Stimulated activated CD4-positive, alpha-beta T cell treated with anti-CD3 and anti-CD28 coated beads, TNF-alpha, amount 100 ng/mL, for 4 hours (primary cell): ENCODE measurements at regions not wholly inside any gene's neighbourhood (a gene's known extent, or its start where the extent isn't known, plus 50 kb on each side); places are given as distances from the start of the nearest gene placed in this dataset.
"Not testable (repeated sequence)": the region's sequence is repeated elsewhere in the genome, so short reads cannot be mapped to it uniquely, and the experiment has no call there.

Experiments used
- DNase-seq, 3 experiments: peaks; one replicate each; pipeline ENCODE4 v3.0.0-alpha.2; 2020; ENCODE audit warnings: low read depth in 3 of 3

DNA sequence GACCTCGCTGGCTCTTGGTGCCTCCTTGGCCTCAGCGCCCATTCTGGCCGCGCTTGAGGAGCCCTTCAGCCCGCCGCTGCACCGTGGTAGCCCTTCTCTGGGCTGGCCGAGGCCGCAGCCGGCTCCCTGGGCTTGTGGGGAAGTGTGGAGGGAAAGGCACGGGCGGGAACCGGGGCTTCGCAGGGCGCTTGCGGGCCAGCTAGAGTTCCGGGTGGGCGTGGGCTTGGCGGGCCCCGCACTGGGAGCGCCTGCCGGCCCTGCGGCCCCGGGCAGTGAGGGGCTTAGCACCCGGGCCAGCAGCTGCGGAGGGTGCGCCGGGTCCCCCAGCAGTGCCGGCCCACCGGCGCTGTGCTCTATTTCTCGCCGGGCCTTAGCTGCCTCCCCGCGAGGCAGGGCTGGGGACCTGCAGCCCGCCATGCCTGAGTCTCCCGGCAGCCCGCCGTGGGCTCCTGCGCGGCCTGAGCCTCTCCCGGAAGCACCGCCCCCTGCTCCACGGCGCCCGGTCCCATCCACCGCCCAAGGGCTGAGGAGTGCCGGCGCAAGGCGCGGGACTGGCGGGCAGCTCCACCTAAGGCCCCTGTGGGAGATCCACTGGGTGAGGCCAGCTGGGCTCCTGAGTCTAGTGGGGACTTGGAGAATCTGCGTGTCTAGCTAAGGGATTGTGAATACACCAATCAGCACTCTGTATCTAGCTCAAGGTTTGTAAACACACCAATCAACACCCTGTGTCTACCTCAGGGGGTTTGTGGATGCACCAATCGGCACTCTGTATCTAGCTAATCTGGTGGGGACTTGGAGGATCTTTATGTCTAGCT, 141.1 kb downstream of the SLCO4C1 start:
- DNase-seq: not testable (repeated sequence)

DNA sequence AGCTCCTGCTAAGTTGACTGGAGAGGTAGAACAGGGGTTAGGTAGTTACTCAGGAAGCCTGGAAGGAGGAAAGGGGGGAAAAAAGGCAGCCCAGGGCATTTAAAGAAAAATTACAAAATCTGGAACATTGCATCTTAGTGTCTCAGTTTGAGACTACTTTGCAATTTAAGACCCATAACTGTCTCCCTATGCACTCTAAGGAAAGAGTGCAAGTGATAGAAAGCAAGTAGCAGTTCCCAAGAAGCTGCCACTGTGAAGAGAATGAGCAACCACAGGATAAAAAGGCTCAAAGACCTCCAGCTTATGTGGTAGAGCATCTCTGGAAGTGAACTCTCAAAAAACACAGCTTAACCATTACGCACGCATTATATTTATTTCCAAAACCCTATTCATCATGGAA, 141.8 kb downstream of the SLCO4C1 start:
- no peak for DNase-seq

DNA sequence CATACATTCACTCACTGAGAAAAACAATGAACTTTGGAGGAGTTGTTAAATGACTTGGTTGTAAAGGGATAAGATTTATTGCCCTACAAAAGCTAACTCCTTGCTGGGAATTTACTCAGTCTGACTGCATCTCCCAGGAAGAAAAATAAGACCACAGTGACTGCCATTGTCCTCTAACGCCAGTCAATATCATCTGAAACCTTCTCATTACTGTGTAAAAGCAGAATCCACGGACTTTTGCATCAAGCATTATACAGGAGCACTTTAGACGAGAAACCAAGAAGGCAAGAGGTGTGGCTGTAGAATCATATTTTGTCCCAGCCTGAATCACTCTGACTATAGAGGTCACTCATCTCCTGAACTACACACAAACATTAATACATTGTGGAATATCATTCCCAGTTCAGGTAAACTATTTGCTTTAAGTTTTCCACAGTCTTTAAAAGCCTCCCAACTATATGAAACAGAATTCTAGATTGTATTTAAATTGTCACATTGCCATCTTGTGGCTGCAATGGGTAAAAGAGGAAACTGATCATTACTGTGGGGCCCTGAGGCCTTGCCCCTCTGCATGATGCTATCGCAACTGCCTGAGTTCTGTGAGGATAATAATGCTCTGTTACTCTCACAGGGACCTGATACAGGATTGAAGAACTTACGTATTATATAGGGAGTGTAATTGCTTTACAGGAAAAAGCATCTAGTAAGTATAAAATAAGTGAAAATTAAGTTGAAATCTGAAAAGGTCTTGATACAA, 142.9 kb downstream of the SLCO4C1 start:
- DNase-seq: no peak

DNA sequence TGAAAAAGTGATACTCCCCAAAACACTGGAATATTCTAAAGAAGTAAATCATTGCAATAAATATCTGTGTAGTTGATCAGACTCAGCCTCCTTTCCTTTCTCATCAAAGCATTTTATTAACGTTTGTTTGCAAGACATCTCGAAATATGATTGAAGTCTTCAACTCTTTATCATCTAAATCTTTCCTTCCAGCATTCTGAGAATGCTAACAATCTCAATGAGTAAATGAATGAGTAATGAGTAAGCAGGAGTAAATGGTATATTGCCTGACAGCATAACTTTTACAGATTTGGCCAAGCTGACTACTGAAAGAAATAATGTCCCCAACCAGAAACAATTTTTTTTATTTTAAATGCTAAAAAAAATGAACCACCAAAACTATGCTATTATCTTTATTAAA, 157.1 kb downstream of the SLCO4C1 start:
- DNase-seq: no peak

DNA sequence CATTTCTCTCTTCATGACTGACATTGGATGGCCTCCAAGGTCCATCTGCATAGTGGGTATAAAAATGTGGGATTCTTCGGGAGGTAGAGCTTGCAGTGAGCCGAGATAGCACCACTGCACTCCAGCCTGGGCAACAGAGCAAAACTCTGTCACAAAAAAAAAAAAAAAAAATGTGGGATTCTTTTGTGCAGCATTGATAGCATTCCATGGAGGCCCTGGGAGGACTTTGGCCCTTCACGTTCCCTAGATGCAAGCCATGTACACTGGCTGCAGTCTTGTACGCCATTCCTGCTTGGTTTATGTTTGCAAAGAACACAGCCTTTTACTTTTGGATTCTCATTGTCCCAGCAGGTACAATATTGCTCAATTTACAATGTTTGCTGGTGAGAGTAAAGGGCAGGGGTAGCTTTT, 157.8 kb downstream of the SLCO4C1 start:
- no peak for DNase-seq

DNA sequence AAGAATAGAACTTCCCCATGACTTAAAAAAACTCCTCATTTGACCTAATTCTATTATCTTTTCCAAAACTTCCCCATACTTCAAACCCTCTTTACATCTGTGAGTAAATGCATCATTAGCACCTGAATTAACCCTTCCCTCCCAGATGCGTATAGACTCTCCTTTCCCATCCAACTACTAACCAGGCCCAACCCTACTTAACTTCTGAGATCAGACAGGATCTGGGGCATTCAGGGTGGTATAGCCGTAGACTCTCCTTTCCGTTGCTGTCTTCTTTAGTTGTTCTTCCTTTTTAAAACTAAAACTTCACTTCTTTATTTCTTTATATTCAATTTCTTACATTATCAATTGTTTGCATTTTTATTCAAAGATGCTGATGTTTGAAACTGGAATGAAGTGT, 165.2 kb downstream of the SLCO4C1 start:
- DNase-seq: no peak

DNA sequence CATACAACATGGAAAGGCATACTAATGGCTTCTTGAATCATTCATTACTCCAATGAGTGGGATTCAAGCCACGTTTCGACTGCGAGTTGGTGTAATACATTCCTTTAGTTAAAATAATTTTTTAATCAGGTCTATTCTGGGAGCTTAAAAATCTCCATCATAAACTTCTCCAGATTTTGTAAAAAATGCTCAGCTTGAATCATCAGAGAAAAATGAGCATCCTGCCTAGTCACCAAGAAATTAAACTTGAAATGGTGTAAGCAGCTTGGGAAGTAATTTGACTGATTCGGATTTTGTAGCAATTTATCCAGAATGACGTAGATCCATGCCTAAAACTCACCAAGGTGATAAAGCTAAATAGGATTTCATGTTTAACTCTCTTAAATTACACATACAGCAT, 165.7 kb downstream of the SLCO4C1 start:
- no peak for DNase-seq

DNA sequence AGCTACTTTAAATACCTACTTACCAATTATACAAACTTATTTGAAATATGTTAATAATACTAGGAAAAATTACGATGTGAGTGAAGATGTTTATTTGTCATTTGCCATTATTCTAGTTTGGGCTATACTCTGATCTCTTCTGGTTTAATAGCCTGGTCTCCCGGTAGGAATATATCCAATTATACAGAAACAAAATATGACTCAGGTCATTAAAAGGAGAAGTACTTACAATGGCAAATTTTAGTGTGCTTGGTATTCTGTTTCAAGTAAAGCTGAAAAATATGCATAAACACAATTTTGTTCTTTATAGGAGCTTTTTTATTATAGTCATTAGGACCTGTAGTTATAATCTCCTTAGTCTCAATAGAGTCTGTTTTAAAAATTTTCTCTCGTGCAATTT, 176.8 kb downstream of the SLCO4C1 start:
- no peak for DNase-seq

DNA sequence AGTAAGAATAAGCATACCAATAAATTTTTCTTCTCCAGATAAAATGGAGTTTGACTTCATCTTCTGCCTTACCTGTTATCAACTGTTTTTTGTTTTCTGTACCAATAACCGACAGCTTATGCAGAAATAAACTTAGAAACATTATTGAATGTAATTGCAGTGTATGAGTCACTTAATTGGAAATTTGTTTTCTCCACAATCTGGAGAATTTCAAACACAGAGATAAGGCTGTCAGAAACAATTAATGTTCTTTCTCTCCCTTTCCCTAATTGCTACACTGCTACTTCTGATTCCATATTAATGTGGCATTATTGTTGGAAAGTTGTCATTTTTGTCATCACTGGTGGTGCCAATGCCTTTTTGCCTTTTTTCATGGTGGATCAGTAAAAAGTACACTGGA, 180.3 kb downstream of the SLCO4C1 start:
- DNase-seq: no peak

DNA sequence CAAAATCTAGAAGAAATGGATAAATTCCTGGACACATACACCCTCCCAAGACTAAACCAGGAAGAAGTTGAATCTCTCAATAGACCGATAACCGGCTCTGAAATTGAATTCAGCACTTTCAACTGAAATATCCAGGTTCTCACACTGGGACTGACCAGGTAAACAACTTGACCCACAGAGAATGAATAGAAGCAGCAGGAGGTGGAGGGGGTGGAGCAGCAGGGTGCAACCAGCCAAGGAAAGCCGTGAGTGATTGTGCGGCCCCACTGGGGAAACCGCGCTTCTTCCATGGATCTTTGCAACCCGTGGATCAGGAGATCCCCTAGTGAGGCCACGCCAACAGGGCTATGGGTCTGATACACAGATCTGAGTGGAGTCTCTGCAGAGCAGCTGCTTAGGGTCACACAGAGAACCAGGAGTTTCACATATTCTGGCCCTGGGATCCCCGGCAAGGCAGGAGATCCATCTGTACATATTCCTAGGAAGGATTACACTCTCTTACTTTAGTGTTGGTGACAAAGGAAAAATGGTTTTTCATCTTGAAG, 181.5 kb downstream of the SLCO4C1 start:
- no peak for DNase-seq

DNA sequence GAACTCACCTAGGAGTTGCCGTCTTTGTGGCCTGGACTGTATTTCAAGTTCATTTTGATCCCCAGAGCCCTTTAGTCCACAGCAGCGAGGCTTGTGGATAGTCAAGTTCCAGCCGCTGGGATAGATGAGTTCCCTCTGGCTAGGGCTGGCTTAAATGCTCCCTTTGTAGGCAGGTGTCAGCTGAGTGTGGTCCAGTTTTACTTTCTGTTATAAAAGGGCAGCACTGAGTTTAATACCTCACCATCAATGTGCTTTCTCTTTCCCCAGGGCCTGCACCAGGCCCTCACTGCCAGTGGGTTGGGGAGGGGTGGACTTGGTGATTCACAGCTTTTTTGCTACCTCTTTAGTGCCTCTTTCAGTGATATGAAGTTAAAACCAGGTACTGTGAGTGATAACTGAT, 188.2 kb downstream of the SLCO4C1 start:
- DNase-seq: no peak

DNA sequence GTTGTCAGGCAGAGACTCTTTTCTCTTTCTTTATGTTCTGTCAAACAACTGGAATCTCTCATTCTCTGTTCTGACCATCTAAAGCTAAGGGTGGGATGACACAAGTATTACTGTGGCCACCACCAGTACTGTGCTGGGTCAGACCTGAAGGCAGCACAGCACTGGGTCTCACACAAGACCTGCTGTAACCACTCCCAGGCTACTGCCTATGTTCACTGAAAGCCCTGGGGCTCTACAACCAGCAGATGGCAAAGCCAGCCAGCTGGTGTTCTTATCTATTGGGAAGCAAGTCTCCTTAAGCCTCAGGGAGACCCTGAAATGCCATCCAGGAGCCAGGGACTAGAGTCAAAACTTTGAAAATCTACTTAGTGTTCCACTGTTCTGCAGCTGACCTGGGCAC, 189.5 kb downstream of the SLCO4C1 start:
- no peak for DNase-seq

DNA sequence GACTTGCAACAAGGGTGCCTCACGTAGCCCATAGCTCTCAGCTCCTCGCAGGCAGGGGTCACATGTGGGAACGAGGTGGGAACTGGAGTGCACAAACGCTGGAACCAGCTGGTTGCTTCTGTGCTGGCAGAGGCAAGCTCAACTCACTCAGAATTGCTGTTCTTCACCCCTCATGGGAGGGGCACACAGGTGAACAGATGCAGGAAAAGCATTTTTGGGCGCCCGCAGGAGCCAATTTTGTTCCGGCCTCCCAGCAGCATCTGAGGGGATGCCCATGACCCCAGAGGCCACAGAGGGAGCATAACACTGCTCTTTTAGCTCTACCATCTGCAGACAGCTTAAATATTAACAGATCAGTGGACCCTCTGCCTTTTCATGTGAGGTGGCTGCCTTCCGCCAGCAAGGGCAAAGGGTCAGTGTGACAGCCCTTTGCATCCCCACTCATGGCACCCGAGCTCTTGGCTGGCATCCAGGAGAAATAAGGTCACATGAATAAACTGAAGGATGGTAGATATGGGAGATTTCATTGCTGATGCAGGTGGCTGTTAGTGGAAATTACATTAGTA, 196.2 kb downstream of the SLCO4C1 start:
- DNase-seq: no peak

DNA sequence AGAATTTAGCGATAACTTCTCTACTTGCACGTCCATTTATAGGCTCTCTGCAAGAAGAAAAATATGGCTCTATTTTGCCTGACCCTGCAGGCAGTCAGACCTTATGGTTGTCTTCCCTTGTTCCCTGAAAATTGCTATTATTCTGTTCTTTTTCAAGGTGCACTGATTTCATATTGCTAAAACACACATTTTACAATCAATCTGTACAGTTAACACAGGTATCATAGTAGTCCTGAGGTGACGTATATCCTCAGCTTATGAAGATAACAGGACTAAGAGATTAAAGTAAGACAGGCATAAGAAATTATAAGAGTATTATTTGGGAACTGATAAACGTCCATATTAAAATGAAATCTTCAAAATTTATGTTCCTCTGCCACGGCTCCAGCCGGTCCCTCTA, 197.0 kb downstream of the SLCO4C1 start:
- not testable (repeated sequence) for DNase-seq

DNA sequence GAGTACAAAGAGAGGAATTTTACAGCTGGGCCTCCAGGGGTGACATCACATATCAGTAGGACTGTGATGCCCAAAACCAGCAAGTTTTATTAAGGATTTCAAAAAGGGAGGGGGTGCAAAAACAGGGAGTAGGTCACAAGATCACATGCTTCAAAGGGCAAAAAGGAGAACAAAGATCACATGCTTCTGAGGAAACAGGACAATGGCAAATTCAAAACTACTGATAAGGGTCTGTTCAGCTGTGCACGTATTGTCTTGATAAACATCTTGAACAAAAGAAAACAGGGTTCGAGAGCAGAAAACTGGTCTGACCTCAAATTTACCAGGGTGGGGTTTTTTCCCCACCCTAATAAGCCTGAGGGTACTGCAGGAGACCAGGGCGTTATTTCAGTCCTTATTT, 197.5 kb downstream of the SLCO4C1 start:
- not testable (repeated sequence) for DNase-seq

DNA sequence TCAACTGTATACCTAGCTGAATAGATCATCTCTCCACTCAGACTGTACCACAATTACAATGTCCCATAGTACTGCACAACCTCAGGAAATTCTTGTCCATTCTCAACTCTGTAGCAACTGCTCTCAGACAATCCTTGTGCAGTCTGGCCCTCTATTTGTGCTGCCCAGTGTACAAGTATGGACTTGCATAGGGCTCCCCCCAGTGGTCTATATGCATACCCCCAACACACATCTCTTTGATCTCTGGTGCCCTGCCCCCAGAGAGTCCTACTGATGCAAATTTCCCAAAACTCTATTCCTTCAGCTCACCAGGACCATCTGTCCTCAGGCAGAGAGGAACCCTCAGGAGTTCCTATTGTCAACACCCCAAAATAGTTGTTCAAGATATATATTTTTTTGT, 205.3 kb downstream of the SLCO4C1 start:
- no peak for DNase-seq

DNA sequence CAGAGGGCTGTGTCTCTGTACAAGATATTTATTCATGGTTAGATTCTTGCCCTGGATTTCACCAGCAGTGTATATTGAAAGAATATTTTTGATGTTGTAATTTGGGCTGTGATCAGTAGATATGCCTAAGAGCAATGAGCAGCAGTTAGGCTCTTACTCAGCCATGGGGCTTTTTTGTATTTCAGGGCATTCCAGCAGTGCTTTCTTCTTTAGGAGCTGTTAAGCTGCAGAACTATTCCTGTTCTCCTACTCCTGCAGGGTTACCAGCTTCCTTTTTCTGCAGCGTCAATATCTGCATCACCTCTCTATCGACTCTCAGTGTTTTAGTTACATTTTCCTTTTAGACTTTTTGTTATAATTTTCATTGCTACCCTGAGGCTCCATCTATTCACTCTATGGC, 206.2 kb downstream of the SLCO4C1 start:
- DNase-seq: no peak

DNA sequence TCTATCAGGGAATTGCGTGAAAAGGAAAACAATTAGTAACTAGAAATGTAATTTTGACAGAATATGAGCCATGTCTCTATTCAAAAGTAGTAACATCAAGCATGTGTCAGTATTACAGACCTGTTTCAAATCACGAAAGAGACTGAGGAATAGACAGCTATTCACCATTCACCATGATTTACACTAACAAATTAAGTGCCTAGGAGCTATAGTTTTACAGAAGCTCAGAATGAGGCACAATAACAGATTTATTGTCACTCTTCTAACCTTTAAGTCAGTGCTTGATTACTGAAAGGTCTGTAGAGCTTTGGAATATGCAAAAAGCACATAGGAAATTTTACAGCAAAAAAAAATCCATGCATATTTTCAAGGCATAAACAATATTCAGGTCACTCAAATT, 208.2 kb downstream of the SLCO4C1 start:
- DNase-seq: no peak

DNA sequence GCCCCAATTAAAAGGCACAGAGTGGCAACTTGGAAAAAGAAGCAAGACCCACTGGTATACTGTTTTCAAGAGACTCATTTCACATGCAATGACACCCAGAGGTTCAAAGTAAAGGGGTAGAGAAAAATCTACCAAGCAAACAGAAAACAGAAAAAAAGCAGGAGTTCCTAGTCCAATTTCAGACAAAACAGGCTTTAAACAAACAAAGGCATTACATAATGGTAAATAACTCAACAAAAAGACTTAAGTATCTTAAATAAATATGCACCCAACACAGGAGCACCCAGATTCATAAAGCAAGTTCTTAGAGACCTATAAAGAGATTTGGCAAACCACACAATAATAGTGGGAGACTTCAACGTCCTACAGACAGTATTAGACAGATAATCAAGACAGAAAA, 215.8 kb downstream of the SLCO4C1 start:
- DNase-seq: no peak

DNA sequence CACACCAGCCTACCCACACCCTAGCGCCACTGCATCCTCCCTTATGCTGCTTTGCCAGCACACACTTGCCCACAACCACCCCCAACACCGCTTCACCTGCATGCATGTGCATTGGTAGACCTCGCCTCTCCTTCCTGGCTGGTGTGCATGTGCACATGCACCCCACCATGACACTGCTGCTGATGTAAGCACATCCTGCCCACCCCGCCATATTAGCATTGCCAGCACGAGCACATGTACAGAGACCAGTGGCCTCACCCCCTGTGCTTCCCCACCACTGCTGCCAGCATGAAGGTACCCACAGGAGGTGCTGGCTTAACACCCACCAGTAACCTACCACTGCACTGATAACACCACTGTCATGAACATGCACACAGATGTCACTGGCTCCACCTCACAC, 218.2 kb downstream of the SLCO4C1 start:
- DNase-seq: no peak

DNA sequence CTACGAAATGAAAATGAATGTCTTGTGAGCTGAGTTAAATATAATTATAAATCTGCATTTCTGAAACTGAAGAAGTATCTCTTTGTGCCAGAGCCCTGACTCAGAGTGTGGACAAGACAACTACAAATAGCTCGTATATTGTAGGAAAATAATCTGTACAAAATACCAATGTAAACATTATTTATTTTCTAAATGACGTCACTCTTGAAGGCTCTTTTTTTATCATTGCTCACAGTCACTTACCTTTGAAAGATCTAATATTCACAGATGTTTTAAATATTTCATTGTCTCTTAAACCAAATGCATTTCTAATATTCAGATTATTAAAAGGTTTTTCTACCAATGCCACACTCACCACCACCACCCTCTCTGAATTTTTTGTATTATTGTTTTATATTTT, 226.1 kb downstream of the SLCO4C1 start:
- DNase-seq: no peak

DNA sequence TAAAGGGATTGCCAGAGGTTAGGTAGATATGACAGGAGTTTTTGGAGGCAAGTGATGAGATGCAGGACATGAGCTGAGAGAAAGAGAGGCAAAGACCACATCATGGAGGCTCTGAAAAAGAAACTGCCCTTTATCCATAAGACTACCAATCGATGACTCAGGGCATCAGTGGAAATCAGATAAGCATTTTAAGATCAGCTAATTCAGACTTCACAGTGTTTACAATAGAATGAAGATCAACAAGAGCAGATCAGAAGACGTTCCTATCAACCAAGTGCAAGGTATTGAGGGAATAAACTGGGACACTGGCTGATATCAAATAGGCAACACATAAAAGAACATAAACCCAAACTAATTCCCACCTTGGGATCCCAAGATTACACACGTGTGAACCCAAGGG, 227.2 kb downstream of the SLCO4C1 start:
- no peak for DNase-seq

DNA sequence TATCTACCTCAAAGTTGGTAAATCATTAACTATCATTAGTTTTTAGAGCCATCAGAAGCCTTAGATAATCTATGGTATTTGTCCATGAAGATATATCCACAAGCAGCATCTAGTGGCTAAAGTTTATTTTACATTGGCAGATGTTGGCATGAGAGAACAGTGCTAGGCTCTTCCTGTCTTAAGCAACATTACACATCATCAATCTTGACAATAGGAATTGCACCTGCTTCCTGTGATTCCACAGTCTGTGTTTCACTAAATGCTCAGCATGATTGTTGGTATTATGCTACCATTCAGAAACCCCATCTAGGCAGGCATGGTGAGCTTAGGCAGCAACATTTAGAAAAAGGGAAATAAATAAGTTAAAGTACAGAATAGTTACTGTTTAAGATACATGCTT, 246.6 kb downstream of the SLCO4C1 start:
- DNase-seq: no peak
